ENCODE measurements at regions not wholly inside any gene's neighbourhood (a gene's known extent, or its start where the extent isn't known, plus 50 kb on each side); places are given as distances from the start of the nearest gene placed in this dataset.
"Not testable (repeated sequence)": the region's sequence is repeated elsewhere in the genome, so short reads cannot be mapped to it uniquely, and the experiment has no call there.

GRCh38 chr7:15049157-15049556 is 146.6 kb upstream of the DGKB start:
- no peak for DNase-seq (ENCODE audit: low spot score)

GRCh38 chr7:15046861-15047260 is 144.3 kb upstream of the DGKB start:
- no peak for DNase-seq (ENCODE audit: low spot score)

- no peak for DNase-seq (ENCODE audit: low spot score)
Observed at GRCh38 chr7:15043931-15044330, 141.4 kb upstream of the DGKB start.

- DNase-seq (ENCODE audit: low spot score), result no peak
Observed at GRCh38 chr7:15042285-15043065, 139.9 kb upstream of the DGKB start.

- no peak for DNase-seq (ENCODE audit: low spot score)
Observed at GRCh38 chr7:15041226-15041625, 138.7 kb upstream of the DGKB start.

GRCh38 chr7:15035814-15036213 is 133.3 kb upstream of the DGKB start:
- no peak for DNase-seq (ENCODE audit: low spot score)

- DNase-seq (ENCODE audit: low spot score), result no peak
Observed at GRCh38 chr7:15033039-15033438, 130.5 kb upstream of the DGKB start.

- DNase-seq (ENCODE audit: low spot score), result no peak
Observed at GRCh38 chr7:15018981-15019380, 116.4 kb upstream of the DGKB start.

- DNase-seq (ENCODE audit: low spot score), result no peak
Observed at GRCh38 chr7:15016766-15017165, 114.2 kb upstream of the DGKB start.

- DNase-seq (ENCODE audit: low spot score), result no peak
Observed at GRCh38 chr7:15016315-15016667, 113.7 kb upstream of the DGKB start.

- DNase-seq (ENCODE audit: low spot score), result peak; percentile 94
Observed at GRCh38 chr7:15015545-15016314, 113.2 kb upstream of the DGKB start.

- no peak for DNase-seq (ENCODE audit: low spot score)
Observed at GRCh38 chr7:15012135-15012534, 109.6 kb upstream of the DGKB start.

GRCh38 chr7:15011289-15011688 is 108.7 kb upstream of the DGKB start:
- no peak for DNase-seq (ENCODE audit: low spot score)

GRCh38 chr7:15007507-15007906 is 105.0 kb upstream of the DGKB start:
- DNase-seq (ENCODE audit: low spot score), result peak; percentile 13

GRCh38 chr7:15005672-15006071 is 103.1 kb upstream of the DGKB start:
- no peak for DNase-seq (ENCODE audit: low spot score)

GRCh38 chr7:15000157-15000556 is 97.6 kb upstream of the DGKB start:
- DNase-seq (ENCODE audit: low spot score), result no peak

- no peak for DNase-seq (ENCODE audit: low spot score)
Observed at GRCh38 chr7:14999331-14999730, 96.8 kb upstream of the DGKB start.

GRCh38 chr7:14995774-14996173 is 93.2 kb upstream of the DGKB start:
- no peak for DNase-seq (ENCODE audit: low spot score)

GRCh38 chr7:14988941-14989340 is 86.4 kb upstream of the DGKB start:
- no peak for DNase-seq (ENCODE audit: low spot score)

- DNase-seq (ENCODE audit: low spot score), result no peak
Observed at GRCh38 chr7:14978687-14979086, 76.1 kb upstream of the DGKB start.

- no peak for DNase-seq (ENCODE audit: low spot score)
Observed at GRCh38 chr7:14974688-14975087, 72.1 kb upstream of the DGKB start.

GRCh38 chr7:14973712-14974428 is 71.3 kb upstream of the DGKB start:
- DNase-seq (ENCODE audit: low spot score), result no peak

GRCh38 chr7:14971678-14972077 is 69.1 kb upstream of the DGKB start:
- DNase-seq (ENCODE audit: low spot score), result not testable (repeated sequence)

Data from cerebellar cortex (tissue), 1 donor.